GM20000 (cell line): ENCODE measurements at regions not wholly inside any gene's neighbourhood (a gene's known extent, or its start where the extent isn't known, plus 50 kb on each side); places are given as distances from the start of the nearest gene placed in this dataset.

ENCODE experiments used
- DNase-seq: peaks from one replicate; pipeline ENCODE4 v3.0.0; 2012; ENCODE audit warnings: low spot score
- TF ChIP-seq, protein P1 (sequence below): IDR thresholded peaks from 2 replicates; pipeline ENCODE4 v1.5.1; 2012; ENCODE audit warnings: mild to moderate bottlenecking, control low read depth; ENCODE audit errors: extremely low read depth, missing control alignments

DNA sequence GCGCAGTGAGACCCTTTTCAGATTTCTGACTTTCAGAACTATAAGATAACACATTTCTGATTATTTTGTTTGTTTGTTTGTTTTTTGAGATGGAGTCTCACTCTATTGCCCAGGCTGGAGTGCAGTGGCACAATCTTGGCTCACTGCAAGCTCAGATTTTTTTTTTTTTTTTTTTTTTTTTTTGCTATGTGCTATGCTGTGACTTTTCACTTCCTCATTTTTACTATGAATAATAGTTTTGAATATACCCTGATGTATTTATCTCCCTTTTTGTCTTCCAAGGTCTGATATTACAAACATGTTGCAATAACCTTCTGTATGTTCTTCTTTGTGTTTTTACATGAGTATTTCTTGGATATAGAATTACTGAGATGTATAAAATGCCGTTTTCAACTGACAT is 658.7 kb upstream of the SEL1L start:
- DNase-seq = no peak
- TF ChIP-seq, protein P1, sequence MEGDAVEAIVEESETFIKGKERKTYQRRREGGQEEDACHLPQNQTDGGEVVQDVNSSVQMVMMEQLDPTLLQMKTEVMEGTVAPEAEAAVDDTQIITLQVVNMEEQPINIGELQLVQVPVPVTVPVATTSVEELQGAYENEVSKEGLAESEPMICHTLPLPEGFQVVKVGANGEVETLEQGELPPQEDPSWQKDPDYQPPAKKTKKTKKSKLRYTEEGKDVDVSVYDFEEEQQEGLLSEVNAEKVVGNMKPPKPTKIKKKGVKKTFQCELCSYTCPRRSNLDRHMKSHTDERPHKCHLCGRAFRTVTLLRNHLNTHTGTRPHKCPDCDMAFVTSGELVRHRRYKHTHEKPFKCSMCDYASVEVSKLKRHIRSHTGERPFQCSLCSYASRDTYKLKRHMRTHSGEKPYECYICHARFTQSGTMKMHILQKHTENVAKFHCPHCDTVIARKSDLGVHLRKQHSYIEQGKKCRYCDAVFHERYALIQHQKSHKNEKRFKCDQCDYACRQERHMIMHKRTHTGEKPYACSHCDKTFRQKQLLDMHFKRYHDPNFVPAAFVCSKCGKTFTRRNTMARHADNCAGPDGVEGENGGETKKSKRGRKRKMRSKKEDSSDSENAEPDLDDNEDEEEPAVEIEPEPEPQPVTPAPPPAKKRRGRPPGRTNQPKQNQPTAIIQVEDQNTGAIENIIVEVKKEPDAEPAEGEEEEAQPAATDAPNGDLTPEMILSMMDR = no peak

DNA sequence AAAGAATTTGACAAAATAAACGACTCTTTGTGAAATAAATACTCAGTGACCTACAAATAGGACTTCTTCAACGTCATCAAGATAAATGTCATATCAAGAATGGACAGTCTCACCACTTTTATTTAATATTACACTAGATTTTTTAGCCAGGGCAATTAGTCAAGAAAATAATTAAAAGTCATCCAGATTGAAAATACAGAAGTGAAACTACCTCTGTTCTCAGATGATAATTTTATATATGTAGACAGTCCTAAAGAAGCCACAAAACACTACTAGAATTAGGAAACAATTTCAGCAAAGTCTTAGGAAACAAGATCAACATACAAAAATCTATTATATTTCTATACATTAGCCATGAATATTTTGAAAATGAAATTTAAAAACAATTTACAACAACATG is 689.6 kb upstream of the SEL1L start:
- TF ChIP-seq, protein P1 = no peak
- DNase-seq = no peak

DNA sequence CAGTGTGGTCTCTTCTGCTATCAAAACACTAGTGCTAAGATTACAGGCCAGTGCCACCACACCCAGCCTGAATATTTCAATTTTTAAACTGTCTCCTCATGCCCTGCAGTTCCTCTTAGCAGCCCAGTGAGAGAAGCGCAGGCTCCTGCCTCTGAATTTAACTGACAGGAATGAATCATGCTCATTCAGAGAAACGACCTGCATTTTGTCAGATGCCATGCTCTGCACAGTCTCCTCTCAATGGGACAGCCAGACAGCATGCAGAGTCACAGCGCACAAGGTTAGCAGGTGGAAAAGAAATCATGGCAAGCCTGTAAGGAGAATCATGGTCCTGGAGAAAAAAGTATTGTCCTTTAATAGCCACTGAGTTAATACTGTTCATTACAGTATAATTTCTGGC is 691.0 kb upstream of the SEL1L start:
- no peak for DNase-seq
- TF ChIP-seq, protein P1 = no peak

DNA sequence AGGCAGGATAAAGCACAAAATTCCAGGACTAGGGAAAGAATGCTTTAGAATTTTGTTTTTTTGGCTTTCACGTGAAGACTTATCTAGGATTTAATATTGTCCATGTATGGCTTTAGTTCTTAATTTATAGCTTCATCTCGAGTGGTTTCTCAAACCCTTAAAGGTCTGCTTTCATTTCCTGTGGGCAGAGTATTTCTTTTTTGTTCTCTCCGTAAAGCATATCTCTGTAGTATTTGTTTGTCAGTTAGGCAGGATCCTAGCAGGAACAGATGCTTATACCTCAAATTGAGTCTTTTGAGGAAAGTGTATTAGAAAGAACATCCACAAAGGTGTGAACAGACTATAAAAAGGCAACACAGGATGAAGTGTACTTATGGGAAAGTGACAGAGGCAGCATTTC is 697.1 kb upstream of the SEL1L start:
- DNase-seq = no peak
- TF ChIP-seq, protein P1 = no peak

DNA sequence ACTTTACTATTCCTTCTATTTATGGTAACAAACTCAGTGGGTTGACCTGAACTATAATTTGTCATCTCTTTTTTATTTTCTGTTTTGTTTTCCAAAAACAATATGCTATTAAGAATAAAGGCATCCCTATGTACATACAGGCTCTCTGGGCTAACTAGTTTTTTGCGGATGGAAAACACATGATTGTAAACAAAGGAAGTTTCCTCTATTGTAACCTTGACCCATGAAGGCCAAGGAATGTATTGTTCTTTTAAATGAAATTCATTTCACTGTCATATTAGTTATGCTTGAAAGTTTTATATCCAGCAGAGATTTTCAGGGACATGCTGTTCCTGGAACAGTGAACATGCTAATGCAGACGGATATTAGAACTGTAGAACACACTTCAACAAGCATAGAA is 705.0 kb upstream of the SEL1L start:
- TF ChIP-seq, protein P1 = no peak
- no peak for DNase-seq

GRCh38 chr14:82239223-82239622 is 705.6 kb upstream of the SEL1L start:
- no peak for DNase-seq

DNA sequence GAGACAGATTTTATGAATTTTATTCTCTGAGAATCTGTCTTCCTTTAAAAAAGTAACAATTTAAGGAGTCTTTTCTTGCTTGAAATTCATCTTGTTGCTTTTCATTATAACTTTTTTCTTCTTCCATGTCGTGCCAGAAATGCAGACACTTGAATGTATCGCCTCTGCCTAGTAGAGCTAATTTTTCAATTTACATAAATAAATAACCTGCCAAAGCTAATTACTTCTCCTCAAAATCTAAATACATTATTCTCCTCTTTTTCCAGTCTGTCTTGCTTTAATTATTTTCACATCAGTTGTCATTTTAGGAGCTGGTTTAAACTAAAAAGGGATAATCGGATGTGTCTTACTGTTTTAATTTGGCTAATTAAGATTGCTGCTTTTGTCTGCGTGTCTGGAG is 711.1 kb upstream of the SEL1L start:
- TF ChIP-seq, protein P1 = no peak
- no peak for DNase-seq

More at GRCh38 chr14:82239223-82239622, 705.6 kb upstream of the SEL1L start:
- TF ChIP-seq, protein P1 = no peak

DNA sequence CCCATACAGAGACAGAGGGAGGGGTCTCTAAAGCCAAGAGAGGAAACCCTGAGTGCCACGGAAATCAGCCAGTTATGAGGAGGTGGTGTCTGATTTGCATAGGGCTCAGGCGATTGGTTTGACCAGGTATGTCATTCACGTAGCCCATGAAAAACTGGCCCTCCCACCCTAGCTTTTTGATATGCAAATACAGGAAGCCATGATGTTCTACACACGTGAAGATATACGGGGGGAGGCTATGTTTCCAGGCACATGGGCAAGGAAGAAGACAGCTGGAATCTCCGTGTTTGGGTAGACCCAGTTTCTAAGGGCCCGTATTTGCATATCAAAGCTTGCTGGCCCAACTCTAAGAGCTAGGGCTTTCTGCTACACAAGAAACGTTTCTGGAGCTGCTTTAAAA is 717.8 kb upstream of the SEL1L start:
- DNase-seq = no peak
- TF ChIP-seq, protein P1 = no peak
